Right lobe of liver (tissue), 6 donors: ENCODE measurements at regions not wholly inside any gene's neighbourhood (a gene's known extent, or its start where the extent isn't known, plus 50 kb on each side); places are given as distances from the start of the nearest gene placed in this dataset.

Experiments used
- ATAC-seq, 4 donors: fragments of 200-7000 bp; cut with Tn5 transposase; one replicate each; pipeline ENCODE4 v1.9.1; 2020; ENCODE audit warnings: mild to moderate bottlenecking in 4 of 4, moderate library complexity in 4 of 4
- DNase-seq, 3 donors: peaks; one replicate each; pipeline ENCODE4 v3.0.0-alpha.2; 2020
- H3K27ac ChIP-seq, 3 donors: fragments of 200-600 bp; one replicate each; pipeline ENCODE4 v1.8.0; 2022
- H3K27me3 ChIP-seq, 2 donors: fragments of 200-600 bp; one replicate each; pipeline ENCODE4 v1.8.0; 2022
- H3K36me3 ChIP-seq, 4 donors: fragments of 200-600 bp; sonication (generic) in 1 of 4; one replicate each; pipeline versions ENCODE4 v1.5.1 to v1.8.0; 2017 to 2022; ENCODE audit warnings: control low read depth in 1 of 4
- H3K4me1 ChIP-seq, 4 donors: fragments of 200-600 bp; sonication (generic) in 1 of 4; one replicate each; pipeline versions ENCODE4 v1.5.1 to v1.8.0; 2017 to 2022; ENCODE audit warnings: control low read depth in 1 of 4
- H3K4me3 ChIP-seq, 3 donors: fragments of 200-600 bp; one replicate each; pipeline ENCODE4 v1.8.0; 2022
- H3K9me3 ChIP-seq, 4 donors: fragments of 200-600 bp; sonication (generic) in 1 of 4; one replicate each; pipeline versions ENCODE4 v1.5.1 to v1.8.0; 2017 to 2022; ENCODE audit warnings: control low read depth in 1 of 4
- POLR2A ChIP-seq: fragments of 450-650 bp; IDR thresholded peaks from one replicate; pipeline ENCODE4 v1.6.1; 2017; ENCODE audit warnings: antibody characterized with exemption, mild to moderate bottlenecking
- WGBS: methylation state at CpG from one replicate; pipeline ENCODE4 v1.1.6; 2018; ENCODE audit warnings: low coverage, low lambda C conversion rate; ENCODE audit not compliant: insufficient coverage; ENCODE audit errors: missing lambda C conversion rate; 5-methylcytosine and 5-hydroxymethylcytosine counted together
- intact Hi-C, 2 donors: fragments of 100-400 bp; cut with DNase I; formaldehyde crosslinking; loops; one replicate each; pipeline versions ENCODE4 v1.11.2 to v1.14.1; 2022
- TF ChIP-seq, protein P1 (sequence below), 4 donors: fragments of 200-600 bp in 3 of 4; fragments of 450-650 bp in 1 of 4; IDR thresholded peaks; one replicate each; pipeline versions ENCODE4 v1.5.1 to v1.8.0; 2016 to 2022; ENCODE audit warnings: antibody characterized with exemption in 4 of 4, mild to moderate bottlenecking in 2 of 4
- donor health status: DM: no; HTN: yes; CAD: no.
- donor health status: DM: no; HTN: no; CAD: no.
- donor health status: DM: no; HTN: no; CAD: no.
- donor health status: DM: no; HTN: yes; CAD: no.
- donor health status: DM: no; HTN: yes; CAD: no.

DNA sequence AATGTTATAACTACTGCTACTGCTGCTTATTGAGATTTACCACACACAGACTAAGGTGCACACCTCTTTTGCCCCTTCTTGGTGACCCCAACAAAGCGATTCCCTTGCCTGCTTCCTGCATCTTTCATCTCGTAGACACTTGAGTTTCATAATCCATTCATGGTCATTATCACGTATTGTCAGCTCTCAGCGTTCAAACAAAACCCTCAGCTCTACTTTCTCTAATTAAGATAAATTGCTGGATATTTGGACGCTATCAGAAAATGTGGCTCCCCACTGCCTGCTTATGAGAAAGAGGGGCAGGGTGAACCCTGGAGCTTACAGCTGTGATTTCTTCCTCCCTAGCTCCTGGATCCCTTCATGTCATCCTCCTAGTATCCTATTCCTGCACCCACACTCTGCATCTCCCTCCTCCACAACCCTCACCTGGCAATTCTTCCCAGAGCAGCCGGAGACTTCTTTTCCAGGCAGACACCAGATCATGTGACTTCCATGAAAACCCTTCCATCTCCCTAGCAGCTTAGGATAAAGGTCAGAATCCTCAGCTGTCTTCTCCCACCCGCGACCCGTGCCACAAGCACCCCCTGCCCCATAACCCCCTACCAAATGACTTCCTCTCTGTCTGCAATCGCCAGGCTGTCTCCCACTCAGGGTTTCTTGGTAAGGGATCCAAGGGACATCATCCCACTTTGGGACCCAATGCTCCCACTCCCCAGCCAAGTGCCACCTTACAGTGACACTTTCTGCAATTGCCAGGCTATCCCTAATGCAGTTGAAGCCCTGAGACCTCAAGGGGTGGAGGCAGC lies 146.5 kb downstream of the NSG2 start:
- 81% methylated on average over 9 of the region's 10 CpGs for WGBS
- no peak for TF ChIP-seq POLR2A
- TF ChIP-seq, protein P1, sequence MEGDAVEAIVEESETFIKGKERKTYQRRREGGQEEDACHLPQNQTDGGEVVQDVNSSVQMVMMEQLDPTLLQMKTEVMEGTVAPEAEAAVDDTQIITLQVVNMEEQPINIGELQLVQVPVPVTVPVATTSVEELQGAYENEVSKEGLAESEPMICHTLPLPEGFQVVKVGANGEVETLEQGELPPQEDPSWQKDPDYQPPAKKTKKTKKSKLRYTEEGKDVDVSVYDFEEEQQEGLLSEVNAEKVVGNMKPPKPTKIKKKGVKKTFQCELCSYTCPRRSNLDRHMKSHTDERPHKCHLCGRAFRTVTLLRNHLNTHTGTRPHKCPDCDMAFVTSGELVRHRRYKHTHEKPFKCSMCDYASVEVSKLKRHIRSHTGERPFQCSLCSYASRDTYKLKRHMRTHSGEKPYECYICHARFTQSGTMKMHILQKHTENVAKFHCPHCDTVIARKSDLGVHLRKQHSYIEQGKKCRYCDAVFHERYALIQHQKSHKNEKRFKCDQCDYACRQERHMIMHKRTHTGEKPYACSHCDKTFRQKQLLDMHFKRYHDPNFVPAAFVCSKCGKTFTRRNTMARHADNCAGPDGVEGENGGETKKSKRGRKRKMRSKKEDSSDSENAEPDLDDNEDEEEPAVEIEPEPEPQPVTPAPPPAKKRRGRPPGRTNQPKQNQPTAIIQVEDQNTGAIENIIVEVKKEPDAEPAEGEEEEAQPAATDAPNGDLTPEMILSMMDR (IDR thresholded peaks at IDR 0.05): no peak
- H3K27me3 ChIP-seq: no peaks in the 10 kb centered on the region
- H3K36me3 ChIP-seq: no peaks in the 10 kb centered on the region
- peaks cover 0 to 21% (median 9%) of the 10 kb centered on the region in 4 donors for H3K4me1 ChIP-seq
- H3K9me3 ChIP-seq: no peaks in the 10 kb centered on the region
- H3K27ac ChIP-seq: no peak overlapping the region
- intact Hi-C loops: no loop called here
- DNase-seq (no peak), ATAC-seq (no peak)
- H3K4me3 ChIP-seq: no peak overlapping the region

DNA sequence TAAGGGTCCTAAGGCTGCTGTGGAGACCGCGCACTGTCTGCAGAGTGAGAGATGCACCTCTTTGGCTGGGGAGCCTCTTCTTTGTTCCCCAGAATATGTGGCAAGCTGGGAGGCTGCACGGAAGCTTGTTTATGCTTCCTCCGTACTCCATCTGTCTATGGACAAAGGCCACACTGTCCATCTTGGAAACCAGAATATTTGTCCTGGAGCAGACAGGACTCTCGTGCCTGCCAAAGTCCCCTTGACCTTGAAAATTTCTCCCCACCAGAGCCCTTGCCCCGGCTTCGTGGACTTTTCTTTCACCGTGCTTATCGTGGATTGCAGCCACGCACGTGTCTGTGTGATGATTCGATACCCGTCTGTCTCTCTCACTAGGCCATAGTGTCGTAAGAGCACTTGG lies 147.4 kb downstream of the NSG2 start:
- Histone ChIP-seq H3K9me3 (no peaks in the 10 kb centered on the region), H3K4me1 (peaks cover 0 to 21% (median 9%) of the 10 kb centered on the region in 4 donors), H3K36me3 (no peaks in the 10 kb centered on the region), H3K4me3 (no peak overlapping the region), H3K27ac (no peak overlapping the region), H3K27me3 (no peaks in the 10 kb centered on the region)
- 79% methylated on average over 11 of the region's 14 CpGs for WGBS
- TF ChIP-seq, protein P1 (IDR thresholded peaks at IDR 0.05): no peak
- no peak for TF ChIP-seq POLR2A
- intact Hi-C loops: no loop called here
- ATAC-seq (no peak), DNase-seq (no peak)

DNA sequence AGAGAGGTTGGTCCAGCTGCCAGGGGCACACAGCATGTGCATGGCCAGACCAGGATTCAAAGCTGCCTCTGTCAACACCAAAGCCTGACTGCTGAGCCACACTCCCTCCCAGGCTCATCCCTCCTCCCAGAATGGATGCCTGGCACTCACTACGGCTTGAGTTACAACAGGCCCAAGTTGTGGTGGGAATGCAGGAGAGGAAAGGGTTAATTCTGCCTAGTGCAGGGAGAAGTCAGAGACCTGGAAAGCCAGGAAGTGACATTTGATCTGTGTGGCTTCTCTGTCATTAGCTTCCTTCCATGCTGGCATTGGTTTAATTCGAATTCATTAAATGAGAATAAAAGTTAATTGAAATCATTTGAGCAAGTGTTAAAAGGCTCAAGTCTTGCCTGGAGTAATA lies 150.0 kb downstream of the NSG2 start:
- TF ChIP-seq POLR2A: no peak
- TF ChIP-seq, protein P1 (IDR thresholded peaks at IDR 0.05): no peak
- Histone ChIP-seq H3K9me3 (no peaks in the 10 kb centered on the region), H3K4me1 (no peaks in the 10 kb centered on the region), H3K27me3 (no peaks in the 10 kb centered on the region), H3K4me3 (no peak overlapping the region), H3K27ac (no peak overlapping the region), H3K36me3 (no peaks in the 10 kb centered on the region)
- DNase-seq (no peak), ATAC-seq (no peak)
- intact Hi-C loops: no loop called here
- 35% methylated on average over 1 of the region's 2 CpGs for WGBS

DNA sequence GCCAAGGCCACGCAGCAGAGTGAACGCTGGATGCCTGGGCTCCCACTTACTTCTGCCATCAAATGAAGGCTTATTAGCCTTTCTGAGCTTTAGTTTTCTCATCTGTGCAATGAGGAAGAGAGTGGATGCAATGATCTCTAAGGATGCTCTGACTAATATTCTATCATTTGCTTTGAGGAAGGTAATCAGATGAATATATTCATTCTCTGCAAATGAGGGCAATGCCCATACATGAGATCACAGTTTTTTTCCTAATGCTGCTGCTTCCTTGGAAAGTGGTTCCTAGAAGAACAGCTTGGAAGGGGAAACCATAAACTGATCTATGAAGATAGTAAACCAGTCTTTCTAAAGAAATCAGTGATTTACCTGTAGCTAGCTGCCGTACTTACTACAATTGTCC lies 152.4 kb downstream of the NSG2 start:
- no peak for DNase-seq
- TF ChIP-seq, protein P1 (IDR thresholded peaks at IDR 0.05): no peak
- no peak for TF ChIP-seq POLR2A
- intact Hi-C loops: no loop called here

More for the DNA sequence above, 152.4 kb downstream of the NSG2 start:
- H3K4me3 ChIP-seq: no peak overlapping the region
- WGBS: 100% methylated on average over 1 of the region's 3 CpGs
- H3K27me3 ChIP-seq: no peaks in the 10 kb centered on the region
- H3K4me1 ChIP-seq: no peaks in the 10 kb centered on the region
- H3K9me3 ChIP-seq: no peaks in the 10 kb centered on the region
- no peaks in the 10 kb centered on the region for H3K36me3 ChIP-seq
- H3K27ac ChIP-seq: no peak overlapping the region
- ATAC-seq: no peak
